ENCODE measurements at regions not wholly inside any gene's neighbourhood (a gene's known extent, or its start where the extent isn't known, plus 50 kb on each side); places are given as distances from the start of the nearest gene placed in this dataset.

DNA sequence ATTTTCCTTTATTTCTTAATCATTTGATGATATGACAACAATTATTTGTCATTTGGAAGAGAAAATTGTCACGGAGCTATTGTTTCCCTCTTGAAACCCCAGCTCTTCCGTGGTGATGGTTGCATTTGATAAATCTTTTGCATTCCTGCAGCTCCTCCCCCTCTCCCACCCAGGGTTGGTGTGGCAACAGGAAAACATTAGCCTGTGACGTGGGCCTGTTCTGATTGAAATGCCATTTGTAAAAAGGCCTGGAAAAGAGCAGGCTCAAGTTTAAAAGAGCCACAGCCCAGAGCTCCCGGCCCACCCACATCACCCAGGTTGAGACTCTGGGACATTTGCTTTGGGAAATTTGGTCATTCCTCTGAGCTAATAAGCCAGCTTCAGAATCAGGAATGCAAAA, 282.5 kb downstream of the RPLP1 start:
- TF ChIP-seq POLR2A (IDR thresholded peaks at IDR 0.05; ENCODE audit: low read length): no peak
- TF ChIP-seq, protein P1, sequence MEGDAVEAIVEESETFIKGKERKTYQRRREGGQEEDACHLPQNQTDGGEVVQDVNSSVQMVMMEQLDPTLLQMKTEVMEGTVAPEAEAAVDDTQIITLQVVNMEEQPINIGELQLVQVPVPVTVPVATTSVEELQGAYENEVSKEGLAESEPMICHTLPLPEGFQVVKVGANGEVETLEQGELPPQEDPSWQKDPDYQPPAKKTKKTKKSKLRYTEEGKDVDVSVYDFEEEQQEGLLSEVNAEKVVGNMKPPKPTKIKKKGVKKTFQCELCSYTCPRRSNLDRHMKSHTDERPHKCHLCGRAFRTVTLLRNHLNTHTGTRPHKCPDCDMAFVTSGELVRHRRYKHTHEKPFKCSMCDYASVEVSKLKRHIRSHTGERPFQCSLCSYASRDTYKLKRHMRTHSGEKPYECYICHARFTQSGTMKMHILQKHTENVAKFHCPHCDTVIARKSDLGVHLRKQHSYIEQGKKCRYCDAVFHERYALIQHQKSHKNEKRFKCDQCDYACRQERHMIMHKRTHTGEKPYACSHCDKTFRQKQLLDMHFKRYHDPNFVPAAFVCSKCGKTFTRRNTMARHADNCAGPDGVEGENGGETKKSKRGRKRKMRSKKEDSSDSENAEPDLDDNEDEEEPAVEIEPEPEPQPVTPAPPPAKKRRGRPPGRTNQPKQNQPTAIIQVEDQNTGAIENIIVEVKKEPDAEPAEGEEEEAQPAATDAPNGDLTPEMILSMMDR (IDR thresholded peaks at IDR 0.05): no peak
